ENCODE measurements at regions not wholly inside any gene's neighbourhood (a gene's known extent, or its start where the extent isn't known, plus 50 kb on each side); places are given as distances from the start of the nearest gene placed in this dataset.

DNA sequence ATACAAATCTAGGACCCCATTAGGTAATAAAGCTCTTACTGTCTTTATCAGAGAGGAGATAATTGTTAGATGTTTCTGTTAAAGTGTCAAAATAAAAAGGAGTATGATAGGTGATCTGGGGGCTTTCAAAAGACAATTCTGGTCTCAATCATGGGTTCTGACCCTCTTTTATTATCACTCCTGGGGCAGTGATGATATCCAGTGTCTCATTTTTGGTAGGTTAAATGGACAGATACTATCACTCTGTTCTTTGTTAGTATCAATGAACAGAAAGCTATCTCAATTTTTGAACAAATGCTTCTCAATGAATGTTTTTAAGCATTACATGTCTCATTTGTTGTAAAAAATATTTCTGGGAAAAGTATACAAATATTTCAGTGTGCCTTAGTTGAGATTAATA lies 405.9 kb downstream of the MLLT3 start:
- TF ChIP-seq GATA2 (IDR thresholded peaks at IDR 0.05; ENCODE audit: insufficient read depth, insufficient read length, low read depth, low read length) (no peak), JUN (IDR thresholded peaks at IDR 0.05; ENCODE audit: borderline replicate concordance, insufficient read depth, insufficient read length, low read depth) (no peak), EZH2 (IDR thresholded peaks at IDR 0.05; ENCODE audit: borderline replicate concordance, low read depth, low read length, severe bottlenecking) (no peak), POLR2AphosphoS5 (IDR thresholded peaks at IDR 0.05; ENCODE audit: insufficient read depth, low read depth, low read length) (no peak)
- TF ChIP-seq, protein P1, sequence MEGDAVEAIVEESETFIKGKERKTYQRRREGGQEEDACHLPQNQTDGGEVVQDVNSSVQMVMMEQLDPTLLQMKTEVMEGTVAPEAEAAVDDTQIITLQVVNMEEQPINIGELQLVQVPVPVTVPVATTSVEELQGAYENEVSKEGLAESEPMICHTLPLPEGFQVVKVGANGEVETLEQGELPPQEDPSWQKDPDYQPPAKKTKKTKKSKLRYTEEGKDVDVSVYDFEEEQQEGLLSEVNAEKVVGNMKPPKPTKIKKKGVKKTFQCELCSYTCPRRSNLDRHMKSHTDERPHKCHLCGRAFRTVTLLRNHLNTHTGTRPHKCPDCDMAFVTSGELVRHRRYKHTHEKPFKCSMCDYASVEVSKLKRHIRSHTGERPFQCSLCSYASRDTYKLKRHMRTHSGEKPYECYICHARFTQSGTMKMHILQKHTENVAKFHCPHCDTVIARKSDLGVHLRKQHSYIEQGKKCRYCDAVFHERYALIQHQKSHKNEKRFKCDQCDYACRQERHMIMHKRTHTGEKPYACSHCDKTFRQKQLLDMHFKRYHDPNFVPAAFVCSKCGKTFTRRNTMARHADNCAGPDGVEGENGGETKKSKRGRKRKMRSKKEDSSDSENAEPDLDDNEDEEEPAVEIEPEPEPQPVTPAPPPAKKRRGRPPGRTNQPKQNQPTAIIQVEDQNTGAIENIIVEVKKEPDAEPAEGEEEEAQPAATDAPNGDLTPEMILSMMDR (IDR thresholded peaks at IDR 0.05; ENCODE audit: extremely low read depth in 1 of 2, insufficient read depth in 1 of 2, low read depth in 1 of 2, low read length in 2 of 2), result no peak

Measured in endothelial cell of umbilical vein (primary cell).